Left renal pelvis (tissue), 4 donors: ENCODE measurements at regions not wholly inside any gene's neighbourhood (a gene's known extent, or its start where the extent isn't known, plus 50 kb on each side); places are given as distances from the start of the nearest gene placed in this dataset.
"Not testable (repeated sequence)": the region's sequence is repeated elsewhere in the genome, so short reads cannot be mapped to it uniquely, and the experiment has no call there.

Experiments used
- DNase-seq, 4 donors: peaks; one replicate each; pipeline ENCODE4 v3.0.0-alpha.2; 2013; ENCODE audit warnings: low read depth in 4 of 4, low spot score in 3 of 4

DNA sequence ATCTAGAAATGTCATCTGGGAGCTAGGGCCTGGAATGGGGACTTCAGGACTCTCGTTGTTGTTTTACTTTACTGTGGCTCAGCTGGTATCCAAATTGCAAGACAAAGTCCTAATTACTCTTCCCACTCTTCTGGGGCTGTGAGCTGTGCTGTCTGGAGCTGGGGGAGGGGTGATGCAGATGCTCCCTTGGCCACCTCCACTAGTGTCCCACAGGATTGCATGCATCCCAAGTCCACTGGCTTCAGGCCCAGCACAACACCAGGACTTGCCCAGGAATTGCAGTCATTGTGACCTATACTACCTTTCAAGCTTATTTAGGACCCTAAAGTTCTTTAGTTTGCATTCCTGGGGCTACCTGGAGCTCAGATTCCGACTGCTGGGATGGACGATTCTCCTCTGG, 366.1 kb upstream of the FAM47C start:
- DNase-seq = no peak

DNA sequence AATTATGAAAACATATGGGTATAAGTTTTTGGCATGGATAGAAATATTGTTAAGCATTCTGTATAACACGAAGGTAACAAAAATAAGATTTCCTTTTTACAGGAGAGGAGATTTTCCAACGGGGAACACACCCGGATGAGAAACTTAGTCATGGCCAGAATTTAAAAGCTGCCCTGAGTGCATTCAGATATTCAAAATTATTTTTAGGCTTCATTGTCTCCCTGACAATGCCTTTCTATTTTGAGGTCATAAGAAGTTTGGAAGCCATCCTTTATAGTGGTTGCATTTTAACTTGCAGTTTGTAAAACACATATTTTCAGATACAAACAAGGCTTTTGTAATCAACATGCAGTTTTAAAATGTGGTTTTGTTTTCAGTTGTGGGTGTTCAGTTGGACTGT, 357.5 kb upstream of the FAM47C start:
- no peak for DNase-seq

DNA sequence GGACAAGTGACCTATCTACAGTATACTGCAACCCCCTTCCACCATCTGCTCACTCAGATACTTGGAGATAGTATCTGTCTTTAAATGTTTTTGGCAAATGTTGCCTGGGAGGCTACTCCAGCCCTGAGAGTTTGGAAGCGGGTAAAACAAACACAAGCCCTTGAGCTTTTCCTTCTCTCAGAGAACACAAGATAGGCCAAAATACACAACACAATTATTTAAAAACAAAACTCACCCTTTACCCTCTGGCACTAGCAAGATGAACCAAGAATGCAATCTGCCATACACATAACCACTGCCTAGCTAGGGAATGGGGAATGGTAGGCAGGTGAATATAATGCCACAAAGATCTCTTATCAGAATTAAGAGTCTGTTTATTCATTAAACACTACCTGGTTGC, 324.7 kb upstream of the FAM47C start:
- no peak for DNase-seq

DNA sequence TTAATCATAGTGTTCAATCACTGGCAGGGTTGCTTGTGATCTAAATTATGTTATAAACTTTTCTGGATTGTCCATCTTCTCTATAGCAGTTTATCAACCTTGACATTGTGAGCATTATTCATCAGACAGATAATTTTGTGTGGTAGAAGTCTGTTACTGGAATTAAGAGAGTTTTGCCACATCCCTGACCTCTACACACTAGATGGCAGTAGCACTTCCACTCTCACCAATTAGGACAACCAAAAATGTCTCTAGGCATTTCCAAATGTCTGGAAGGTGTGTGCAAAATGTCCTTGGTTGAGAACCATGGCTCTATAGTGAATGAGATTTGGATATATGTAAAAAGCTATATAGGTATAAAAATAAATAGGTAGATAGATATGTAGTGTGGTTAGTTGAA, 324.1 kb upstream of the FAM47C start:
- DNase-seq = no peak

DNA sequence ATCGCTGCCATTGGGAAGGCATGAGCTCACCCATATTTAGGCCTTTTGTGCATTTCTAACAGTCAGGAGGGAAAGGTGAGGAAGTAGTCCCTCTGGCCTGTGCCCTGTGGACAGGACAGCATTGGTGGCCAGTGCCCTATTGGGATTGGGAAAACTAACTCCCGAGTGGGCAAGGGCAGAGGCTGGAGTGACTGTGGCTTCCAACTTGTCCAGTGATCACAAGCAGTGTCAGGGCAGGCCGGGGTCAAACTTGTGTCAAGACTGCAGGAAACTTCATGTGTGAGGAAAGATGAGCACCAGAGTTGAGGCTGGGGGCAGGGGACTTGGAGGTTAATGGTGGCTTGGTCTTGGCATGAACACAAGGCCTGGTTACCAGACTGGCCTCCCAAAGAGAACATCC, 286.2 kb upstream of the FAM47C start:
- DNase-seq = no peak

DNA sequence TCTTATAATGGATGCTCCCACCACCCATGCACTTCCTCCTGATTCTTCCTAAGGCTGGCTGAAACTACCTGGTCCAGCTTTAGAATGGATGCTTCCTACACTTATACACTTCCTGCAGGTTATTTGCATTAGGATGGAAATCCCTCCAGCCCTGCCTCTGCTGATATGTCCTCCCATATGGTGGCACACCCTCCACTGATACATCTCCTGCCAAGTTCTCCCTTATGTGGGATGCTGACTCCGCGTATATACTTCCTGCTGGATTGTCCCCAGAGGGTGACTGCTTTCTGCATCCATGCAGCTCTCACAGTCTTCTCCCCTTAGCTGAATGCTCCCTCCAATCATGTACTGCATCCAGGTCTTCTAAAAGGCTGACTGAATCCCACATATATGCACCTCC, 254.6 kb upstream of the FAM47C start:
- no peak for DNase-seq

DNA sequence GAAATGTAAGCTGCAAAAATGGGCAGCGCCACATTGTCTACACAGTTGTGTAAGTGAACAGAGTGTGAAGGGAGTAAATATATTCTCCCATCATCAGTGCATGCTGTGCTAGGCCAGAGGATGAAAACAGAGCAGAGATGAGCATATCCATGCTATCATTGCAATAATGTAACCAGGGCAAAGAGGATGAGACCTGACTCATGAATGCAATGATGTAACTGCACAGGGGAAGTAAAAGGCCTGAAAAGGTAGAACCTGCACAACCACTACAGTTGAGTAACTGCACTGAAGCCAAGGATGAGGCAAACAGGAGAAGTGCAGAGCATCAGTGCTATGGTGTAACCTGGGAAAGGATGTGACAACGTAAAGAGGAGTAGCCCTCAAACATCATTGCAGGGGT, 220.4 kb upstream of the FAM47C start:
- no peak for DNase-seq

DNA sequence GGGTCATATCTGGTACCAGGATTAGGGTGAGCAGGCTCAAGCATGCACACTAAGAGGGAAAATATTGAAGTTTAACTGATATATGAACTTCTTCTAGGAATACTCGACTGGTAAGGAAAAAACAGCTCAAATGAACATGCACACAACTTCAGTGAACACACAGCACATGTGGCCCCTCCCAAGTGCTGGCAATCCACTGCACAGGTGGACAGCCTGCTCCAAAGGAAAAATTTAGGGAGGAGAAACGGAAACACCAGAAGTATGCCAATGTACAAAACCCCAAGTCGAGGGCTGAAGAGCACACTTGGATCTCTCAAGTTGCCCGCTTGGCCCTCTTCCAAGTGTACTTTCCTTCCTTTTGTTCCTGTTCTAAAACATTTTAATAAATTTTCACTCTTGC, 205.0 kb upstream of the FAM47C start:
- no peak for DNase-seq

DNA sequence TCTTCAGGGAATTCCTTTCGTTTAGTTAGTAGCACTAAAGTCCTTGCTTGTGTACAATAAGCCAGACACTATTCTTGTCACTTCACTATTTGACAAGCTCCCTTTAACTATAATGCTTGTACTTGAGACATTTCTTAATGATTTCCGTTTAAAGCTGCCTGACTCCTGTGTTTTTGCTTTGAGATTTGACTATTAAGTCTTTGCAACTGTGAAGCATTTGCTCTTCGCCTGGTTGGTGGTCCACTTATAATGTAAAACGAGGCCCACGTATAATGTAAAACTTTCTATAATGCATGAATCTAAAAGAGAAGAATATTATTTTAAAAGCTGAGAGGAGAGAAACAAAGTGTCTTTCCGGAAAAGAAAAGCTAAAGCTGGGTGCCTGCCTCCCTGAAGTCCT, 204.1 kb upstream of the FAM47C start:
- no peak for DNase-seq

DNA sequence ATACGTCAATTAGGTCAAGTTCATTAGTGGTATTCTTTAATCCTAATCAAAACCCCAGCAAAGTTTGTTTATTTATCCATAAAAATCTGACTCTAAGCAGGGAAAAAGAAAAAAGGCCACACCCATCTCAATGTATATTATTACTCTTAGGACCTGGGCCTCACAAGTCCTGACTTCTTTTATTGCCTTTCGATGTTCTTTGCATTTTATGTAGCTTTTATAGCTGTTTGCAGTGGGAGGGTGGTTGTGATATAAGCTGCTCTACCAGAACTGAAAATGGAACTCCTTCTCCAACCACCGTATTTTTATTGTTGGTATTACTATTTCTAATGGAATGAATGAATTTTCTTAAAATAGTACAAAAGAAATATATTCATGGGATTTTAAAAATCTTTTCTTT, 163.3 kb upstream of the FAM47C start:
- no peak for DNase-seq

DNA sequence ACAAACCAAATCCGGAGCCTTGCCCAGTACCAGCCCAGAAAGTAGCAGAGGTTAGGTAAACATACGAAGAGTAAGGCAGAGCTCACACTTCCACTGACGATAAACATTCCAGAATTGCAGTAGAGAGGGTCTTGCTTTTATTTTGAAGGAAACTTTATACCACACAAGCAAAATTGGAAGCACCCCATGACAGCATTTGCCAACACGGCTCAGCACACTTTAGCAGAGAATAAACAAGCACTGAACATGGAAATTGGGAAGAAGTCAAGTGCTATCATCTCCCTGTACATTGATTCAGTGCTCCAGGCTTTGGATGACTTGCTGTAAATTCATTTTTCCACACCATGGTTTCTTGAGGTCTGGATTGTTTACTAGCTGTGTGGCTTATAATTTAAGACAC, 160.7 kb upstream of the FAM47C start:
- DNase-seq = no peak

DNA sequence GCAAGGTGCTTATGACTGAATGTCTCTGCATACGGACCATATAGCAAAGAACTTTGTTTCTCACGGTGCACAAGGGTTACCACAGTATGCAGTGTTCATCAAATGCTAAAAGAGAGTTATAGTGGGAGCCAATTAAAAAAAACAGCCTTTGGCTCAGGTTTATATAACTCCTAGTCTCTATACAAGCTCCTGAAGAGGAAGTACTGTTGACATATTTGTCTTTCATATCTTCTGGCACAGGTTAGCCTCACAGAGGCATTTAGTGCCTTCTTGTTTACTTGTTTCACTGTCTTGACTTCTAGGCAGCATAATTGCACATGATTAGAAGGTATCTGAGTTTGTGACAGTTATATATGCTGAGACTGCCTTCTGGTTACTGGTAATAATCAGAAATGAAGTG, 158.8 kb upstream of the FAM47C start:
- no peak for DNase-seq

DNA sequence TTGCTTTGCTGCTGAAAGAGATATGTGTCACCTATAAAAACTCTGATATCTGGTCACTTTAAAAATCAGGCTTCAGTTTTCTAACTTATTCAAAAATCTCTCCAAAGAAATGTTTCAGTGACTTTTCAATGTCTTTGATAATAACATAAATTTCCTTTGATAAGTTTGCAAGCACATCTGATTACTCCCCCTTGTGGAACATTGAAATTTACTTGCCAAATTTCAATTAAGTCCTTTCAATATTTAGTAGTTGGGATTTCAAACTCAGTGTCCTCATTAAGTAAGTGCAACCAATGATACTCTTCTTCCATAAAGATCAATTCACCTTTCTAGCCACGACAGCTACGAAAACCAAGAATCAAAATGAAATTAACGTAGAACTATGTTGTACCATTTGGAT, 151.3 kb upstream of the FAM47C start:
- no peak for DNase-seq

DNA sequence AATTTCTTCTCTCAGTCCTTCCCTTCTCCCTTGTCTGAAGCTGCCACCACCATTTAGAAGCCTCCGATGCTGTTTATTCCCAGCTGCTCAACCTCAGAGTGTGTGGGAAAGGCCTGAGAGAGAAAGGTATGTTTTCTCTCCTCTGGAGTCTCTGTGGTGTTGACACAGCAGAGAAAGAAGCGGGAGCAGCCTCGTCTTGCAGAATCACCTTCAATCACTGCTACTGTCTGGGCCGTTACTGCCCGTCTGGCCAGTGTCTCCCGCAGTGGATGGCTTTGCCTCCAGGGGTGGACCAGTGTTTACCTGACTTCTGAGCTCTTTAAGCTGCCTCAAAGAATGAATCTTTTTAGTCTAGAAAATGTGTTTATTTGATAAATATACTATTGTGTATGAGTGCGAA, 148.9 kb upstream of the FAM47C start:
- DNase-seq = no peak

DNA sequence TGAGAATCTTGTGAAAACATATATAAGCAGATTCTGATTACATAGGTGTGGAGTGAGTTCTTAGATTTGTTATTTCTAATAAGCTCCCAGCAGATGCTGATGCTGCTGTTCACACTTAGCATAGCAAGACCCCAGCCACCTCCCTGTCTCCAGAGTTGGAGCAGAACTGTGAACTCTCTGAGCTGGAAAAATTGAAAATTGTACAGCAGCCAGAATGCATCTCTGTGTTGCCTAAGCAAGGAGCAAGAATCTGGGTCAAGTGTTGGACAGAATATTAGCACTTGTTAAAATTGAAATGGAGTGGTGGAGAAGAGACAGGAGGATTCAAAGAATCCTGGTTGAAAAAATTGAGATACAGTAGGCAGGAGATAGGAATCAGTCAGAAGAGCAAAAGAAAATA, 146.6 kb upstream of the FAM47C start:
- no peak for DNase-seq

DNA sequence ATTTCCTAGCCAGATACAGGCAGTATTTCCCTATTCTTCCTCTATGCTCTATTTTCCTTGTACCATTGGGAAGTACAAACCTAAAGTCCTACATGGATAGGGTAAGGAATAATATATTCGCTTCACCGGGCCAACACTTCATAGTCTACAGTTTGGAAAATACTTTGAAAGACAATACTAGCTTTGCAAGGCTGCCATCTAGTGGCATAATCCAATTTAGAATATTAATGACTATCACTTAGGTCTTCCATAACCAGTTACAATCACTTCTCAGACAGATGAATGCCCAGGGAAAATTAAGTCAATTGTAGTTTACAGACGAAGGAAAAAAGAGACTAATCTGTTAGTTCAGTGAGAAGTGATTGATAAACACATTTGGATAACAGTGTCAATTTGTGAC, 141.0 kb upstream of the FAM47C start:
- DNase-seq = peak in 1 of 4 donors; percentile 3

DNA sequence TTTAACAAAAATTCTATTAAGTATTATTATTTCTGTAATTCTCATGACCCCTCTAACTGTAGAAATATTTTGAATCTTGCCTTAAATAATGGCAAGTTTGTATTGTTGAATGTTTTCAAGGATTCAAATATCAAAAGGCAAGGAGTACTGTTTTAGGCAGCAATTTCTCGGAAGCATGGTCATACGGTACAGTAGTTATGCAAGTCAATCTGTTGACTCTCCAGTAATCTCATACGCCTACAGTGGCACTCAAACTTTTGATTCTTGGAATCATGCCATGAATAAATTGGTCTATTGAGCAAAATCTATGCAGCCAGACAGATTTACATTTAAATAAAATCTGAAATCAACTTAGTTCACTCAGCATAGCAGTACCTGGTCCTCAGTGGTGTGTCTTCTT, 139.6 kb upstream of the FAM47C start:
- no peak for DNase-seq

DNA sequence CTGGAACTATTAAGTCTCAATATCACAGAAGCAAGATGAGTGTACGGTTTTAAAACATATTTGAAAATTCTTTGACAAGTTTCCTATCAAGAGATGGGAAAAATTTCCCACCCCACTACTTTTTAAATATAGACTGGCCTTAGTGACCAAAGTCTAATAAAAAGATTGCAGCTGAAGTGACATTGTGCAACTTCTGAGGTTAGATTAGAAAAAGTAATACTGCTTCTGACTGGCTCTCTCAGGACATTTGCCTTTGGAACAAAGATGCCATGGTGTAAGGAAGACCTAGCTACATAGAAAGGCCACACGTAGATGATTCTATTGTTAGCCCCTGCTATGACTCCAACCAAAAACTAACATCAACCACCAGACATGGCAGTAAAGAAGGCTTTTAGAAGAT, 138.7 kb upstream of the FAM47C start:
- no peak for DNase-seq

DNA sequence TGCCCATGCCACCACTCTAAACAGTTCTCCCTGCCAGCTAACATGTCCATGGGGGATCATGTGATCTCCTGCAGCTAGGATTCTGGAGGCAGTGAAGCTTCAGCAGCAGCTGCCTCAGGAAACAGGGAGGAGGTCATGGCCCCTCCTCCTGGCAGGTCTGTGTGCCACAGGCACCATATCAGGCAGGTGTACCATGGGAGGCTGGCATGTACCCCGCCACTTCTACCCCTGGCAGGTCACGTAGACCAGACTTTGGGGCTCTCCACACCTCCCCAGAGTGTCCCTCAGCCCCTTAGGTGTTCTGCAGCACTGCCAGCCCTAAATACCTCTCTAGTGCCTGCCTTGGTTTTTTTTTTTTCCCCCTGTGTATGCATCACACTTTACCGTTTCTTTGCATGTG, 110.5 kb upstream of the FAM47C start:
- DNase-seq = no peak

DNA sequence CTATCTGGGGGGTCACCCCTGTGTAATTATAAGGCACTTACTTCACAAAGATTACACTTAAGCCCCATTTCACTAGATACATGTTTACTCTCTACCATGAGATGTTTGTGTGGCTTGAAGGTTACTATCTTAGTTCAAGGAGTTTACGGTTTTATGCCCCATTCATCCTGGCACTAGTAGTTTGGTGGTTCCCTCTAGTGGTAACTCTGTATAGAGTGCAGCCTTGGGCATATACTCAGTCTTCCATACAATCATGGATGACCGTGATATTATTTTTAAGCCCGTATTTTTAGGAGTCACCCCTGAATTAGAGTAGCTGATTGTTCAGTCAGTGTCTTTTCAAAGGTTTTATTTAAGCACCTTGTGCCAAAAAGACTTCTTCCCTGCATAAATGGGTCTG, 109.9 kb upstream of the FAM47C start:
- no peak for DNase-seq

DNA sequence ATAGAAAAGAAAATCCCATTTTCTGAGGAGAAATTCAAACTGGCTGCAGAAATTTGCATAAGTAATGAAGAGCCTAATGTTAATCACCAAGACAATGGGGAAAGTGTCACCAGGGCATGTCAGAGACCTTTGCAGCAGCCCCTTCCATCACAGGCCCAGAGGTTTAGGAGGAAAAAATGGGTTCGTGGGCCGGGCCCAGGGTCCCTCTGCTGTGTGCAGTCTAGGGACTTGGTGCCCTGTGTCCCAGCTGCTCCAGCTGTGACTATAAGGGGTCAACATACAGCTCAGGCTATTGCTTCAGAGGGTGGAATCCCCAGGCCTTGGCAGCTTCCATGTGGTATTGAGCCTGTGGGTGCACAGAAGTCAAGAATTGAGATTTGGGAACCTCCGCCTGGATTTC, 103.6 kb upstream of the FAM47C start:
- not testable (repeated sequence) for DNase-seq

DNA sequence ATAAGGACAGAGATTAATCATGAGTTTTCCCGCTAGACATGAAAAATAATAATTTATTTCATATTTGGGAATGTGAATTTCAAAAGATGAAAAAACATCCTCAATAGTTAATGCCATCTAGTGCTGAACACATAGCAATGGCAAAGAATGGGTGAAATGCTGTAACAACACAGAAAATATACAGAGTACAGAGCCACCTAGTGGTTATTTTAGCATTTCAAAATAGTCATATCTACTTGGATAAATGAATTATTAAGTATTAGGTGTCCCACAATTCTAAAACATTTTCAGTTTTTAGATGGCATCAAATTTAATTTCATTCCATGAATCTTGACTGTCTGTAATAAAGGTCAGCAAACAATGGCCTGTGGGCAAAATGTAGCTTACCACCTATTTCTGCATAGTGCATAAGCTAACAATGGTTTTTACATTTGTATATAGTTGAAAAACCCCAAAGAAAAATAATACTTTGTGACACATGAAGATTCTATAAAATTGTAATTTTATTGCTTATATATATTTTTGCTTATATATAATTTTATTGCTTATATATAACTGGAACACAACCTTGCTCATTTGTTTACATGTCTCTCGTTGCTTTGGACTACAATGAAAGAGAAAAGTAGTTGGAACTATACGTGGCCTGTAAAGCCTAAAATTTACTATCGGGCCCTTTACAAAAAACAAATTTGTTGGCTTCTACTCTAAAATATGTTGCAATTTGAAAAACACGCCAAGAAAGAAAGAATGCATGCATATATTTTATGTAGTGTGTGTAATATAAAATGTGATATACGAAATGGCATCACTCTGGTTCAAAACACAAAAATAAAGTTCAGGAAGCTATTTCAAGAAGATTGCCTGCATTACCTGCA, 99.1 kb upstream of the FAM47C start:
- DNase-seq = no peak

DNA sequence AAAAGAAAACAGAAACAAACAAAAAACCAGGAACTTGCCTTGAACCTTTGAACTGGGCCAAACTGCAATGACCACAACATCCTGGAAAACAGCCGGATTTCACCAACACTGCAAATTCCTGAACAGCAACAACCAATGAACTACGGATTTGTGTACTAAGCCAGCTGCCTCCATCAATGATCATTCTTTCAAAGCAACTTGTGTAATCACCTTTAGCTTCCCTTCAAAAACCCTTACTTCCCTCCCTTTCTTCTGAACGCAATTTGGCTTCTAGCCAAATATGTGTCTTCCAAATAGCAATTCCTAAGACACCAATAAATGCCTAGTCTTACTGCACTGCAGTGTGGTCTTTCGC, 98.5 kb upstream of the FAM47C start:
- DNase-seq = no peak
